Kidney epithelial cell (primary cell): ENCODE measurements at regions not wholly inside any gene's neighbourhood (a gene's known extent, or its start where the extent isn't known, plus 50 kb on each side); places are given as distances from the start of the nearest gene placed in this dataset.

ENCODE experiments used
- DNase-seq: peaks from one replicate; pipeline ENCODE4 v3.0.0-alpha.2; 2010; ENCODE audit warnings: low read depth
- H3K27me3 ChIP-seq: 2 replicates; pipeline ENCODE4 v1.6.0; 2011; ENCODE audit warnings: low read length; ENCODE audit not compliant: control insufficient read depth, insufficient read depth
- H3K36me3 ChIP-seq: 2 replicates; pipeline ENCODE4 v1.5.1; 2011; ENCODE audit warnings: low read length; ENCODE audit not compliant: control insufficient read depth, insufficient read depth
- H3K4me3 ChIP-seq: 2 replicates; pipeline ENCODE4 v1.5.1; 2011; ENCODE audit warnings: low read depth, mild to moderate bottlenecking, control low read depth, low read length
- TF ChIP-seq, protein P1 (sequence below): IDR thresholded peaks from 2 replicates; pipeline ENCODE4 v1.5.1; 2011; ENCODE audit warnings: mild to moderate bottlenecking, moderate library complexity, low read length, control low read depth, inconsistent platforms; ENCODE audit not compliant: insufficient read depth, poor library complexity, severe bottlenecking

DNA sequence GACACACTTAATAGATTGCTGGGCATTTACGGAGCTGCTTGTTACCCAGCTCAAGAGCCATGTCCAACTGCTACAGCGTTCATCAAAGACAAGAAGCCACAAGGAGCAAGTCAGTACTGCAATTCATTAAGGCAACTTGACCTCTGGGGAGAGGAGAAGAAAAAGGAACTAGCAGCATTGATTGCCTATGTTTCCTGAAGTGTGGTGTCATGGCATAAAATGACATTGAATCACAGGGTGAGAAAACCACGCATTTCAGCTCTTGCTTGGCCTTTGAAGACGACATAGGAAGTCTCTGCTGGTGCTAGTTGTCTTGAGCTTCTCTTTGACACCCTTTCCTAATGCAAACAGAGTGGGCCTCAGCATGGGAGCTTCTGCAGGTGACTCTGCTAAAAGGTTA, 139.1 kb downstream of the CDH26 start:
- Histone ChIP-seq H3K4me3 (no peak overlapping the region), H3K36me3 (no peaks in the 10 kb centered on the region), H3K27me3 (no peaks in the 10 kb centered on the region)
- DNase-seq = no peak
- TF ChIP-seq, protein P1, sequence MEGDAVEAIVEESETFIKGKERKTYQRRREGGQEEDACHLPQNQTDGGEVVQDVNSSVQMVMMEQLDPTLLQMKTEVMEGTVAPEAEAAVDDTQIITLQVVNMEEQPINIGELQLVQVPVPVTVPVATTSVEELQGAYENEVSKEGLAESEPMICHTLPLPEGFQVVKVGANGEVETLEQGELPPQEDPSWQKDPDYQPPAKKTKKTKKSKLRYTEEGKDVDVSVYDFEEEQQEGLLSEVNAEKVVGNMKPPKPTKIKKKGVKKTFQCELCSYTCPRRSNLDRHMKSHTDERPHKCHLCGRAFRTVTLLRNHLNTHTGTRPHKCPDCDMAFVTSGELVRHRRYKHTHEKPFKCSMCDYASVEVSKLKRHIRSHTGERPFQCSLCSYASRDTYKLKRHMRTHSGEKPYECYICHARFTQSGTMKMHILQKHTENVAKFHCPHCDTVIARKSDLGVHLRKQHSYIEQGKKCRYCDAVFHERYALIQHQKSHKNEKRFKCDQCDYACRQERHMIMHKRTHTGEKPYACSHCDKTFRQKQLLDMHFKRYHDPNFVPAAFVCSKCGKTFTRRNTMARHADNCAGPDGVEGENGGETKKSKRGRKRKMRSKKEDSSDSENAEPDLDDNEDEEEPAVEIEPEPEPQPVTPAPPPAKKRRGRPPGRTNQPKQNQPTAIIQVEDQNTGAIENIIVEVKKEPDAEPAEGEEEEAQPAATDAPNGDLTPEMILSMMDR = no peak

GRCh38 chr20:60100780-60101179, 142.6 kb downstream of the CDH26 start:
- TF ChIP-seq, protein P1 = no peak
- Histone ChIP-seq H3K36me3 (no peaks in the 10 kb centered on the region), H3K4me3 (no peak overlapping the region), H3K27me3 (no peaks in the 10 kb centered on the region)
- DNase-seq = no peak

GRCh38 chr20:60101201-60101890, 143.1 kb downstream of the CDH26 start:
- Histone ChIP-seq H3K36me3 (no peaks in the 10 kb centered on the region), H3K27me3 (no peaks in the 10 kb centered on the region), H3K4me3 (no peak overlapping the region)
- TF ChIP-seq, protein P1 = no peak
- no peak for DNase-seq

DNA sequence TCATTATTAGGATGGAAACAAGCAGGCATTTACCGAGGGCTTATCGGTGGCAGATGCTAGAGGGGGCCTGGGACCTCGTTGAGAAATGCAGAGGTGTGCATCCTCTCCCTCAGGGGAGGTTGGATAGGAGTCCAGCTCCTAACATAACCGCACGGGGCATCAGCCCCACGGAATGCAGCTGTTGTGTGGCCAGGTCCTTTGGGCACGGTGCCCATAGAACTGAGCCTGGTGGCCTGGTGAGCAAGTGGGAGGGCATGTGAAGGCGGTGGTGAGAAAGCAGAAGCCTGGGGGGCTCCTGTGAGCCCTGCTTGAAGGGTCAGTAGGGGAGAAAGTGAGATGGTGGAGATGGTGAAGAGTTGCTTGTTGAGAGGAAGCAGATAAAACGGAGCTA, 143.7 kb downstream of the CDH26 start:
- Histone ChIP-seq H3K4me3 (no peak overlapping the region), H3K36me3 (no peaks in the 10 kb centered on the region), H3K27me3 (no peaks in the 10 kb centered on the region)
- no peak for DNase-seq
- TF ChIP-seq, protein P1 = no peak

DNA sequence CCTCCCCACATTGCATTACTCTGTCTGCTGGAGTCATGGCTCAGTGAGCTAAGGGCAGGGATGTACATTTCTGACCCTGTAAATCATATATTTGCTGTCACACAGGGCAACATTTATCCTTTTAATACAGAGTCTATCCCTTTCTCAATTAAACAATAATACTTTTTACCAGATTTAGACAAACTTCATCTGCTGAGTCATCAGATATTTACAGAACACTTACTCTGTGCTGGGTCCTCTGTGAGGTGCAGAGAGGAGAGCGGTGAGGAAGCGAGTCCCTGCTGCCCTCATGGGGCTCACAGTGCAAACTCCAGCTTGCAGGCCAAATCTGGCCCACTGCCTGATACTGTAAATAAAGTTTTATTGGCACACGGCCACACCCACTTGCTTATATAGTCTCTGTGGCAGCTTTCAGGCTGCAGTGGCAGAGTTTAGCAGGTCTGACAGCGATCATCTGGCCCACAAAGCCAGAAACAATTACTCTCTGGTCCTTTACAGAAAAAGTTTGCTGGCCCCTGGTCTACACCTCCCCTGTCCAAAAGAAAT, 144.5 kb downstream of the CDH26 start:
- no peaks in the 10 kb centered on the region for H3K27me3 ChIP-seq
- H3K36me3 ChIP-seq = no peaks in the 10 kb centered on the region
- no peak for DNase-seq
- H3K4me3 ChIP-seq = no peak overlapping the region
- TF ChIP-seq, protein P1 = no peak
